Activated naive CD8-positive, alpha-beta T cell treated with anti-CD3 and anti-CD28 coated beads, Interleukin-2, amount 10 ng/mL, durations not matched to agents 7 days and 5 days (primary cell): ENCODE measurements at regions not wholly inside any gene's neighbourhood (a gene's known extent, or its start where the extent isn't known, plus 50 kb on each side); places are given as distances from the start of the nearest gene placed in this dataset.
"Not testable (repeated sequence)": the region's sequence is repeated elsewhere in the genome, so short reads cannot be mapped to it uniquely, and the experiment has no call there.

ENCODE experiments used
- ATAC-seq: fragments of 150-1000 bp; cut with Tn5 transposase; one replicate; pipeline ENCODE4 v1.10.0; 2021; ENCODE audit warnings: low read depth, moderate library complexity
- POLR2A ChIA-PET: fragments of 350-600 bp; sonication (Branson Sonifier 250); formaldehyde crosslinking; loops from one replicate; lab custom pipeline; 2021; ENCODE audit warnings: antibody characterized with exemption; lab: Charles Lee
- DNase-seq: peaks from one replicate; pipeline ENCODE4 v3.0.0; 2021
- H3K27ac Mint-ChIP-seq: one replicate; pipeline ENCODE4 v1.8.0; 2022; ENCODE audit warnings: mild to moderate bottlenecking, mixed read lengths
- H3K27me3 Mint-ChIP-seq: one replicate; pipeline ENCODE4 v1.8.0; 2022; ENCODE audit warnings: mild to moderate bottlenecking, moderate library complexity, mixed read lengths
- H3K36me3 Mint-ChIP-seq: one replicate; pipeline ENCODE4 v1.8.0; 2021; ENCODE audit warnings: mild to moderate bottlenecking, mixed read lengths
- H3K4me1 Mint-ChIP-seq: one replicate; pipeline ENCODE4 v1.8.0; 2021; ENCODE audit warnings: mixed read lengths
- H3K4me3 Mint-ChIP-seq: one replicate; pipeline ENCODE4 v1.8.0; 2022; ENCODE audit warnings: mild to moderate bottlenecking, moderate library complexity, mixed read lengths
- H3K9me3 Mint-ChIP-seq: one replicate; pipeline ENCODE4 v1.8.0; 2021; ENCODE audit warnings: mixed read lengths

DNA sequence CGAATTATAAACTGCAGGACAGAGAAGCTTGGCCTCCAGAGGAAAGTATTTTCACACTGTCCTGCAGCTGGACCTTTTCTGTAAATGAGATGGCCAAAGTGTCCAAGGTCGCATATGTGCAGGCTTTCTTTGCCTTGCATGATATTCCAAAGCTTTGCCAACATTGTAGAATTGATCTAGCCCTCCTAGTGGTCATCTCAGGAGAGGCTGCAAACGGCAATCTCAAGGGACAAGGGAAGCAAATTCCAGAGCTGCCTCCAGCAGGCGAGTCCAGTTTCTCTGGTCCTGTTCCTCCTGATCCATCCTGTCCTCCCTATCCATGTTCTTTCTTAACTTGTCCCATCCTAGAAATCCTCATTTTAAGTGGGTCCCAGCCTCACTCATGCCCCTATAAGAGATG, 373.4 kb upstream of the PCDH15 start:
- POLR2A ChIA-PET = no interaction called here
- H3K36me3 Mint-ChIP-seq = no peaks in the 10 kb centered on the region
- no peak overlapping the region for H3K4me3 Mint-ChIP-seq
- no peaks in the 10 kb centered on the region for H3K4me1 Mint-ChIP-seq
- H3K27me3 Mint-ChIP-seq = no peaks in the 10 kb centered on the region
- H3K27ac Mint-ChIP-seq = no peak overlapping the region
- DNase-seq = no peak
- no peak for ATAC-seq
- H3K9me3 Mint-ChIP-seq = no peaks in the 10 kb centered on the region

GRCh38 chr10:55169493-55169892, 368.5 kb upstream of the PCDH15 start:
- H3K4me1 Mint-ChIP-seq = no peaks in the 10 kb centered on the region
- DNase-seq = no peak
- no peak for ATAC-seq
- POLR2A ChIA-PET = no interaction called here
- no peaks in the 10 kb centered on the region for H3K9me3 Mint-ChIP-seq
- no peak overlapping the region for H3K4me3 Mint-ChIP-seq
- no peak overlapping the region for H3K27ac Mint-ChIP-seq
- no peaks in the 10 kb centered on the region for H3K36me3 Mint-ChIP-seq
- no peaks in the 10 kb centered on the region for H3K27me3 Mint-ChIP-seq

DNA sequence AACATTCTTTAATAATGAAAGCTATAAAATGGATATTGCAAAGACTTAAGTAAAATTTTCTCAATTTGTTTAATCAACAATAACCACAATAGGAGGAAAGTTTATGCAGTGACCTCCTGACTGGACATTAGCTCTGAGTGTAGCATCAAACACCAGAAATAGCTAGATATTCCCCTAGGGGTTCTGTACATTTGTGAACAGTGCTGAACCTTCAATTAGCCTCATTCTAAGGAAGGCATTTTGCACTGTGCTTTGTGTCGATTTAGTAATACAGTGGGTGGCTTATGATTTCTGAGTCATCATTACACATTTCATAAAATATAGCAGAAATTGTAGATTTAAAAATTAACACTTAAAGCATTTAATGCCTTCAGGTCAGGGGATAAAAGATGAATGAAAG, 367.3 kb upstream of the PCDH15 start:
- no peak overlapping the region for H3K4me3 Mint-ChIP-seq
- H3K27ac Mint-ChIP-seq = no peak overlapping the region
- H3K36me3 Mint-ChIP-seq = no peaks in the 10 kb centered on the region
- POLR2A ChIA-PET = no interaction called here
- no peaks in the 10 kb centered on the region for H3K27me3 Mint-ChIP-seq
- DNase-seq (no peak), ATAC-seq (no peak)
- no peaks in the 10 kb centered on the region for H3K9me3 Mint-ChIP-seq
- no peaks in the 10 kb centered on the region for H3K4me1 Mint-ChIP-seq

DNA sequence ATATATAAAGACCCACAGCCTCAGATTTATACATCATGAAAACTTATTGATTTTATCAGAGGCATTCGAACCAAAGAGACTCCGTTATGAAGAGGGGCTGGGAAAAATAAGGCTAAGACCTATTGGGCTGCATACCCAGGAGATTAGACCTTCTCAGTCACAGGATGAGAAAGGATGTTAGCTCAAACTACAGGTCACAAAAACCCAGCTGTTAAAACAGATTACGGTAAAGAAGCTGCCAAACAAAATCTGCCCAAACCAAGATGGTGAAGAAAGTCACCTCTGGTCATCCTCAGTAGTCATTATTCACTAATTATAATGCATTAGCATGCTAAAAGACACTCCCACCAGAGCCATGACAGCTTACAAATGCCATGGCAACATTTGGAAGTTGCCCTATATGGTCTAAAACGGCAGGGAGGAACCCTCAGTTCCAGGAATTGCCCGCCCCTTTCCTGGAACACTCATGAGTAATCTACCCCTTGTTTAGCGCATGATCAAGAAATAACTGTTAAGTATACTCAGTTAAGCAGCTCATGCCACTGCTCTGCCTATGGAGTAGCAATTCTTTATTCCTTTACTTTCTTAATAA, 362.5 kb upstream of the PCDH15 start:
- Mint-ChIP-seq H3K4me3 (no peak overlapping the region), H3K4me1 (no peaks in the 10 kb centered on the region), H3K27ac (no peak overlapping the region), H3K27me3 (no peaks in the 10 kb centered on the region), H3K36me3 (no peaks in the 10 kb centered on the region), H3K9me3 (no peaks in the 10 kb centered on the region)
- POLR2A ChIA-PET = no interaction called here
- ATAC-seq (no peak), DNase-seq (no peak)

- POLR2A ChIA-PET, H3K27ac Mint-ChIP-seq, H3K36me3 Mint-ChIP-seq, H3K4me3 Mint-ChIP-seq, ATAC-seq, DNase-seq, H3K9me3 Mint-ChIP-seq, H3K4me1 Mint-ChIP-seq, H3K27me3 Mint-ChIP-seq: not testable (repeated sequence)
These were observed 361.3 kb upstream of the PCDH15 start for GRCh38 chr10:55162321-55162720.

- ATAC-seq (no peak), DNase-seq (no peak)
- H3K36me3 Mint-ChIP-seq = no peaks in the 10 kb centered on the region
- H3K27ac Mint-ChIP-seq = no peak overlapping the region
- no peaks in the 10 kb centered on the region for H3K27me3 Mint-ChIP-seq
- H3K9me3 Mint-ChIP-seq = no peaks in the 10 kb centered on the region
- H3K4me3 Mint-ChIP-seq = no peak overlapping the region
- H3K4me1 Mint-ChIP-seq = no peaks in the 10 kb centered on the region
- POLR2A ChIA-PET = no interaction called here
These were observed 359.7 kb upstream of the PCDH15 start for GRCh38 chr10:55160655-55161283.

- H3K36me3 Mint-ChIP-seq = no peaks in the 10 kb centered on the region
- H3K9me3 Mint-ChIP-seq = no peaks in the 10 kb centered on the region
- H3K4me3 Mint-ChIP-seq = no peak overlapping the region
- no peak overlapping the region for H3K27ac Mint-ChIP-seq
- ATAC-seq (no peak), DNase-seq (no peak)
- H3K4me1 Mint-ChIP-seq = no peaks in the 10 kb centered on the region
- no peaks in the 10 kb centered on the region for H3K27me3 Mint-ChIP-seq
- POLR2A ChIA-PET = interaction anchor here (0.7 kb wide), 1 partner anchor 206 kb away, joined by 3 read pairs; no protein-coding TSS in a partner anchor
These were observed 357.6 kb upstream of the PCDH15 start for GRCh38 chr10:55158633-55159032.

DNA sequence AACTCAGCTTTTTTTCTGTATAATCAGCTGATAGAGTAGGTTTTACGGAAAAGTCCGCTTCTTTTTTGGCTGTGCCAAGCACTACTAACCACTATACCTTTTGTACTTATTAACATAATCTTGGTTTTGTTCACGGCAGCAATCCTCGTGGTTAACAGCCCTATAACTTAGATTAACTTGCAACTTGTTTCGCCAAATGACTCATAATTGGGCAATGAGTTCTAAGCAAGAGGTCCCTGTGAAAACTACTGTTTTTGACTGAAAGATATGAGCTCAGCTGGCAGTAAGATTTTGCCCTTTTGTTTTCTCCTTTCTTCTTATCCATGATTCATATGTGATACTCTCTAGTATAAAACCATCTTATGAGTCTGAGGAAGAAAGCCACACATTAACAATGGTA, 345.0 kb upstream of the PCDH15 start:
- no peaks in the 10 kb centered on the region for H3K27me3 Mint-ChIP-seq
- no peak overlapping the region for H3K4me3 Mint-ChIP-seq
- no peak overlapping the region for H3K27ac Mint-ChIP-seq
- H3K4me1 Mint-ChIP-seq = no peaks in the 10 kb centered on the region
- DNase-seq (no peak), ATAC-seq (no peak)
- H3K36me3 Mint-ChIP-seq = no peaks in the 10 kb centered on the region
- no peaks in the 10 kb centered on the region for H3K9me3 Mint-ChIP-seq
- POLR2A ChIA-PET = no interaction called here

DNA sequence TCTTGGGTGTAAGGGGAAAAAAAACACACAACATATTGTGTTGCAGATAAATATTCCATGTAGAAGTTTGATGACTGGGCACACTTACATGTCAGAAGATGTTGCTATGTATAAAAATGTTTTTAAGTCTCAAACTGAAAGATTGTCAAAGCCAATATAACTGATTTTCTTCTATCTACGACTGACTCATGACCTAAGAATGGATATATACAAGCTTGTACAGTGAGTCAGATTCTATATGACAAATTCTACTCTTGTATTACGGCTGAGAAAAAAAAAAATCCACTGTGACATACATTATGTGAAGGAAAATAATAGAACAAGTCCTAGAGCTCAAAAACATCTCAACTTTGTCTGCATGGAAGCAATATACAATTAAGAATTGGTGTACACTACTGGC, 343.0 kb upstream of the PCDH15 start:
- H3K27me3 Mint-ChIP-seq = no peaks in the 10 kb centered on the region
- no peak for ATAC-seq
- POLR2A ChIA-PET = no interaction called here
- H3K9me3 Mint-ChIP-seq = no peaks in the 10 kb centered on the region
- no peak for DNase-seq
- H3K4me3 Mint-ChIP-seq = no peak overlapping the region
- H3K36me3 Mint-ChIP-seq = no peaks in the 10 kb centered on the region
- H3K4me1 Mint-ChIP-seq = no peaks in the 10 kb centered on the region
- no peak overlapping the region for H3K27ac Mint-ChIP-seq

- no peaks in the 10 kb centered on the region for H3K4me1 Mint-ChIP-seq
- ATAC-seq = no peak
- POLR2A ChIA-PET = no interaction called here
These were observed 340.9 kb upstream of the PCDH15 start for GRCh38 chr10:55141892-55142291.

GRCh38 chr10:55137063-55137462, 336.0 kb upstream of the PCDH15 start:
- H3K27me3 Mint-ChIP-seq = no peaks in the 10 kb centered on the region
- H3K4me1 Mint-ChIP-seq = no peaks in the 10 kb centered on the region
- DNase-seq (no peak), ATAC-seq (no peak)
- POLR2A ChIA-PET = no interaction called here
- H3K4me3 Mint-ChIP-seq = no peak overlapping the region
- no peaks in the 10 kb centered on the region for H3K36me3 Mint-ChIP-seq
- no peaks in the 10 kb centered on the region for H3K9me3 Mint-ChIP-seq
- H3K27ac Mint-ChIP-seq = no peak overlapping the region

More at GRCh38 chr10:55141892-55142291, 340.9 kb upstream of the PCDH15 start:
- DNase-seq = no peak
- Mint-ChIP-seq H3K9me3 (no peaks in the 10 kb centered on the region), H3K36me3 (no peaks in the 10 kb centered on the region), H3K27me3 (no peaks in the 10 kb centered on the region), H3K4me3 (no peak overlapping the region), H3K27ac (no peak overlapping the region)

GRCh38 chr10:55104738-55105137, 303.7 kb upstream of the PCDH15 start:
- no peak for ATAC-seq
- H3K4me3 Mint-ChIP-seq = no peak overlapping the region
- POLR2A ChIA-PET = no interaction called here
- no peaks in the 10 kb centered on the region for H3K27me3 Mint-ChIP-seq
- no peak for DNase-seq
- H3K27ac Mint-ChIP-seq = no peak overlapping the region
- no peaks in the 10 kb centered on the region for H3K36me3 Mint-ChIP-seq
- no peaks in the 10 kb centered on the region for H3K4me1 Mint-ChIP-seq
- H3K9me3 Mint-ChIP-seq = peaks cover 2% of the 10 kb centered on the region

DNA sequence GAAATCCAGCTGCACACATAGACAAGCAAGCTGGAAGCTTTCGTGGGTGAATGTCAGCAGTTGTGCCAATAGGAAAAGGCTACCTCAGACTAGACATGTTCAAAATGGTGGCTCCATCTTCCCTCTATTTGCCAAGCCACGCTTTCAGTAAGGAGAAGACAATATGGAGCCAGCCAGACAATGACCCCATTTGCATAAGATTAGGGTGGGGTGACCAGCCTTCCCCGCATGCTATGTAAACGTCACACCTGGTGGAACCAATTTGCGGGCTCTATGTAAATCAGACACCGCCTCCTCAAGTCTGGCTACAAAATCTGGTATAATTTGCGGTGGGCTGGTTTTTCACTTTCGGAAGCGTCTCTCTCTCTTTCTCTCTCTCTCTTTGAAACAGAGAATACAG, 297.4 kb upstream of the PCDH15 start:
- POLR2A ChIA-PET = no interaction called here
- H3K9me3 Mint-ChIP-seq = peaks cover 2% of the 10 kb centered on the region
- DNase-seq = no peak
- no peaks in the 10 kb centered on the region for H3K27me3 Mint-ChIP-seq
- no peak for ATAC-seq
- H3K36me3 Mint-ChIP-seq = no peaks in the 10 kb centered on the region
- H3K4me3 Mint-ChIP-seq = no peak overlapping the region
- H3K4me1 Mint-ChIP-seq = no peaks in the 10 kb centered on the region
- no peak overlapping the region for H3K27ac Mint-ChIP-seq

DNA sequence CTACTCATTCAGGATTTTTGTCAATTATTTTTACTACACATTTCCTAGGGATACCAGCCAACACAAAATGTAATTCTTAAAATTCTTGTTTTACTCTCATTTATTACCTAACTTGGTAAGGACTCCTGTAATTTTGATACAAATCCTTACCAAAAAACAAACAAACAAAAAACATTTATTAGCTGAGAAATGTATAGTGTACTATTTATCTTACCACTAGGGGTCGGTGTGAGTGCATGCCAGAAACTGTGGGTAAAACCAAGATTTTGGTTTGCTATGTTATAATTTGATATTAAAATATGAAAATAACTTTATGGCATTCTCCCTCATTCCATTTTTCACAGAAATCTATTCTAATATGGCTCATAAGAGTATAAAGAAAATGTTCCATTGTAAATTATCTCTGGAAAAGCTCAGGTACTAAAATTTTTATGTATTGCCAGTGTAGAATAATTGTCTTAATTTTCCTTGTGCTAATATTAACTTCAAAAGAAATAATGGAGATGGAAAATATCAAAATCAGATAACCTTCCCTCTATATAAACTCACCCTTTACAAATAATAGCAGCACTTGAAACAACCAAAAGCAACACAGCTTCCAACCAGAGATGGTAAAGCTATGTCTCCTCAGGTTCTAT, 290.8 kb upstream of the PCDH15 start:
- H3K4me1 Mint-ChIP-seq = no peaks in the 10 kb centered on the region
- H3K27ac Mint-ChIP-seq = no peak overlapping the region
- DNase-seq (no peak), ATAC-seq (no peak)
- POLR2A ChIA-PET = no interaction called here
- no peaks in the 10 kb centered on the region for H3K36me3 Mint-ChIP-seq
- no peaks in the 10 kb centered on the region for H3K9me3 Mint-ChIP-seq
- H3K4me3 Mint-ChIP-seq = no peak overlapping the region
- H3K27me3 Mint-ChIP-seq = no peaks in the 10 kb centered on the region
